ENCODE measurements at regions not wholly inside any gene's neighbourhood (a gene's known extent, or its start where the extent isn't known, plus 50 kb on each side); places are given as distances from the start of the nearest gene placed in this dataset.

DNA sequence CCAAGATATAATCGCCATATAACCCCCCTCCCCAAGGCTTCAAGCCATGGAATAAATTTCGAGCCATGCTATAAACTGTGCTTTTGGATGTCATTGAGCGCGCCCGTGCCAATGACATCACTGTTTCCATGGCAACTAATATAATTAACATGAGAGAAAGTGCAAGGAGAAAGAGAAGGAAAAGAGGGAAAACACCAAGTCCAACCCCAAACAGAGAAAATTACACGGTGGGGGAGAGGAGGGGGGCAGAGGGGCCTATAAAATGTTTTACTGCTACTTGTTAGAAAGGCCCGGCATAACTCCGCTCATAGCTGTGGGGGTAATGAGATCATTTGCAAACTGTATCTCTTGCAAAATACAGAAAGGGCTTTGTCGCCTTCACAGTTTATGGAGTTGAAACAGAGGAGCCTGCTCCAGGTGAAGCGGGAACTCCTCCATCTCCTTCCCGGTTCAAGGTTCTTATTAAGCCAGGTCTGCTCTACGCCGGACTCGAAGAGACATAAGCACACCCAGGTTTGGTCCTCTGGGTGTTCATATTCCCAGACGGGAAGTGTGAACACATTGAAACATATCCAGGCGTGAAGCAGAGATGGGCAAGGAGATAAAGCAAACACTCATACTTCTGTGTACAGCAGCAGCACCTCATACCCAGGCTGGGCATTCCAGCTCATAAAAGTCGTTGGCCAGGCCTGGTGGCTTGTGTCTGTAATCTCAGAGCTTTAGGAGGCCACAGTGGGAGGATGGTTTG, 99.1 kb upstream of the MAP1LC3B2 start:
- peak; percentile 12 for DNase-seq

DNA sequence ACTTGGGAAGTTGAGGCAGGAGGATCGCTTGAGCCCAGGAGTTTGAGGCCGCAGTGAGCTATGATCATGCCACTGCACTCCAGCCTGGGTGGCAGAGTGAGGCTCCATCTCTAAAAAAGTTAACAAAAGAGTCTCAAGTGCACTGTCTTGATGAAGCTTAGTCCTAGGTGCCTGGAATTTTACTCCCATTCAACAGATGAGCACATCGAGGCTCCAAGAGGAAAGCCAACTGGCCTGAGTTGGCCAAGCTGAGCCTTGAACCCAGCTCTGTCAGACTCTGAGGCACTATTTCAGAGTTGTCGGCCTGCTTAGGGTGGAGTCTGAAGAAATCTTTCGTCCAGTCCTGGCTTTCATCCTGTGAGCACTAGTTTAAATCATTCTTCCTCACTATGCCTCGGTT, 98.1 kb upstream of the MAP1LC3B2 start:
- no peak for DNase-seq

GRCh38 chr12:116463366-116463765, 95.8 kb upstream of the MAP1LC3B2 start:
- no peak for DNase-seq

- no peak for DNase-seq
Measured at GRCh38 chr12:116465407-116465806, 93.8 kb upstream of the MAP1LC3B2 start.

DNA sequence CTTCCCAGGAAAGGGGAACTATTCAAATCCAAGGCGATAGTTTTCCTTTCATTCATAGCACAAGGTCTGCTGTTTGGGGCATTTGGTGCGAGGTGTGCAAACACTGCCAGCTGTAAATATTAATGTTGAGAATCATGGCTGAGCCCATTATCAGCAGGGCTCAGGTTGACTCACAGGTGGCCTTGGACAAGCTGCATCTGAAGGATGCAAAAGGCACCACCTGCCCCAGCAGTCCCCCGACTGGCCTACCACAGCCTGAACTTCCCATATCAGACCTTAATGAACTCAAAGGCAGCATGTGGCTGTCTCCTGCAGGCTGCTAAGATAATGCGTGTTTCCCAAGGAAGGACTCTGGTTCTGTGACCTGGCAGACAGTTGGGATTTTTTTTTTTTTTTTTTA, 93.3 kb upstream of the MAP1LC3B2 start:
- DNase-seq, result no peak

GRCh38 chr12:116466536-116466935, 92.6 kb upstream of the MAP1LC3B2 start:
- peak; percentile 58 for DNase-seq

DNA sequence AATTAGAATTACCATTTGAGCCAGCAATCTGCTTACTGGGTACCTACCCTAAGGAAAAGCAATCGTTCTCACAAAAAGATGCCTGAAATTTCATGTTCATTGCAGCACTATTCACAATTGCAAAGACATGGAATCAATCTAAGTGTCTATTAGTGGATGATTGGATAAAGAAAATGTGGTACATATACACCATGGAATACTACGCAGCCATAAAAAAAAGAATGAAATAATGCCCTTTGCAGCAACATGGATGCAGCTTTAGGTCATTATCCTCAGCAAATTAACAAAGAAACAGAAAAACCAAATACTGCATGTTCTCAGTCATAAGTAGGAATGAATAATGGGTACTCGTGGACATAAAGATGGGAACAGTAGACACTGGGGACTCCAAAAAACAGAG, 89.8 kb upstream of the MAP1LC3B2 start:
- DNase-seq, result no peak

GRCh38 chr12:116471544-116471943, 87.6 kb upstream of the MAP1LC3B2 start:
- no peak for DNase-seq

- DNase-seq, result no peak
Measured at GRCh38 chr12:116472193-116472592, 87.0 kb upstream of the MAP1LC3B2 start.

GRCh38 chr12:116473416-116473815, 85.8 kb upstream of the MAP1LC3B2 start:
- no peak for DNase-seq

DNA sequence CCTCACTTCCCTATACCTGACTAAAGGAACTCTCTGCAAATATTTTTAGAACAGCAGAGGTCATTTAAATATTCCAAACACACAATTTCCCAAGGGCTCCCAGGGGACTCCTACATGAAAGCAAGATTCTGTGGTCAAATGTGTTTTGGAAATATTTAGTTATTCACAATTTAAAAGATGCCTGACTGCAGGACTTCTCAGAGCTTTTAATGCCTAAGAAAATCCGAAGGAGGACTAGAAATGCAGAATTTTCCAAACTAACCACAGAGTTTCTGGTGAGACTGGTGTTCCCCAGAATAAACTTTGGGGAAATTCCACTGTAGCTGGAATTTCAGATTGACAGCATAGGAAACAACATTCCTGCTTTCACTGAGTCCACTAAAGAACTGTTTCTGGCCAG, 84.8 kb upstream of the MAP1LC3B2 start:
- DNase-seq, result peak; percentile 6

DNA sequence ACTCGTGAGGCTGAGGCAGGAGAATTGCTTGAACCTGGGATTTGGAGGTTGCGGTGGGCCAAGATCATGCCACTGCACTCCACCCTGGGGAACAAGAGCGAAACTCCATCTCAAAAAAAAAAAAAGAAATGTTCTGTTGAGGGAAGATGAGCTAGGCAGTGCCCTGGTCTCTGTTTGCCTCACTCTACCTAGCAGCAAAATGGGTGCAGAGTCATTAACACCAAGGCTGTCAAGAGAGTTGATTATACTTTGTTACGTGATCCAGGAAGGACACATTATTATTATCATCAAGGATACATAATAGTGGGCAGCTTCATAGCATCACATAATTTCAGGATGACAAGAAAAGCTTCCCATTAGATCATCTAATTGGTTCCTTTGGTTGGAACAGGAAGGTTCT, 84.3 kb upstream of the MAP1LC3B2 start:
- no peak for DNase-seq

DNA sequence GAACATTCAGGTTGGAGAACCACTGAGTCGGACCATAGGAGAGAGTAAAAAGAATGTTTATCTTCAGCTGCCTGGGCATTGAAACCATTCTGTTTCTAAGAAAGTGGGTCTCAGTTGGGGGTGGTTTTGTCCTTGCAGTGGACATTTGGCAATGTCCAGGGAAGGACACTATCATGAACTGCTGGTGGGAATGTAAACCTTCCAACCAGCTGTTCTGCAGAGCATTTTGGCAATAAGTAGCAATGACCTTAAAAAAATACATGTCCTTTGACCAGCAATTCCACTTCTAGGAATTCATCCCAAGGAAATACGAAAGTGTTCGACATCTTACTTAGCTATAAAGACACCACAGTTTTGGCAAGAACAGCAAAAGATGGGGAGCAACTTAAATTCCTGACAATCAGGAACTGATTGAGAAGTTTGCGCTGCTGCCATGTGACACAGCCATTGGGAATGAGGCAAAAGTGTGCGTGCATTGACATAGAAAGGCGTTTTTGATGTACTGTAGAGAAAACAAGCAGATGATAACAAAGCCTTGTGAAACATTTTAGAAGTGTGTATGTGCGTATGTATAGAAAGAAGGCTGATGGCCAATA, 82.9 kb upstream of the MAP1LC3B2 start:
- no peak for DNase-seq

DNA sequence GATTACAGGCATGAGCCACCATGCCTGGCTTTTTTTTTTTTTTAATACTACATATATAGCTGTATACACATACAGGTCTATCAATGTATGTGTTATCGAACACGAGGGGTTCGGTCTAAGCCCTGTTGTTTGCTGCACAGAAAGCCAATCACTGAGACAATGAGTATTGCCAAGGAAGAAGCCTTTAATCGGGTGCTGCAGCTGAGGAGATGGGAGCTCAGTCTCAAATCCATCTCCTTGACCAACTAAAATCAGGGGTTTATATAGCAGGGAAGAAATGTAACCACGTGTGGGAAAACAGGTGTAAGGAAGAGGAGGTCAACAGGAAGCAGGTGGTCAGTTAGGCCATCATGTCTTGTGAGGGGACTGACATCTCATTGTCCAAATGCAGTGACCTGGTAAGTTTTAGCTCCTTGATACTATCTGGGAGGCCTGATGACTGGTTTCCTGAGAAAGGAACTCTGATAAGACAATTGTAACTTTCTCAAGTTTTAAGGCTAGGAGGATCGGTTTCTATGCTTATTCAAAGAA, 80.9 kb upstream of the MAP1LC3B2 start:
- no peak for DNase-seq

DNA sequence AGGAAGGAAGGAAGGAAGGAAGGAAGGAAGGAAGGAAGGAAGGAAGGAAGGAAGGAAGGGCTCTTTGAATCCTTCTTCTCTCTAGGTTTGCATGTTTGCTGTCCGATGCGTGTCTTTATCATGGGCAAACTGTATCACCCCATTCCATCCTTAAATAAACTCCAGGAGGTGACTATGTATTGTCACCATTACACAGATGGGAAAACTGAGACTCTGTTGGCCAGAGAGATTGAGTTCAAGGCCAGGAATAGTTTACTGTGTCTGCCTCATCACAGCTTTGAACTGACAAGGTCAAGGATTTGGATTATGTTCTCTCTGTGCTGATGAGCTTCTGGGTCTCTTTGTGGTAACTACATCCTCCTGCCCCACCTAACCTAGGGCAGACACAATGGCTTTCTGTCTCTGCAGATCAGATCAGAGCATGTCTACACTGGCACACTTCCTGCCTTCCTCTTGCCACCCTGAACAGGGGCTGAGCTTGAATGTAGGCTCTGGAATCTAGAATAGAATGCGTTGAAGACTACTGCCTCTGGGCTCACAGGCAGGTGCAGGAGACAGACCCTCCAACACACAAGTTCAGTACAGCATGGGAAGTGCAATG, 78.9 kb upstream of the MAP1LC3B2 start:
- no peak for DNase-seq

GRCh38 chr12:116481726-116482125, 77.5 kb upstream of the MAP1LC3B2 start:
- no peak for DNase-seq

DNA sequence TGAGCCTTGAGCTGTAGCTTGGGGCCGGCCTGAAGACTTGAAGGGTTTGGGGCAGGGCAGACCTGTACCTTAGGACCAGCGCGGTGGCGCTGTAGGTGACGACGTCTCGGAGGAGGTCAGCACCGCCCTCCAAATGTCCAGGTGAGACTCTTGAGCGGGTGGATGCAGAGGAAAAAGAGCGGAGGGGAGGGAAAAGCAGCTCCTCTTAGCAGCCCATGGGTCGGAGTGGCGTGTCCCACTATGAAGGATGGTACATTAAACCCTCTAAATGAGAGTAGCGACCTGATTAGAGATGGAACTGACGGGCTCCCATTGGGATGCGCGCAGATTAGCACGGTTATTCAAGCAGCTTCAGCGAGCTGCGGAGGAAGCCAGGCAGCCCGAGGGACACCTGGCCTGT, 77.0 kb upstream of the MAP1LC3B2 start:
- DNase-seq, result no peak

- no peak for DNase-seq
Measured at GRCh38 chr12:116482859-116483258, 76.3 kb upstream of the MAP1LC3B2 start.

DNA sequence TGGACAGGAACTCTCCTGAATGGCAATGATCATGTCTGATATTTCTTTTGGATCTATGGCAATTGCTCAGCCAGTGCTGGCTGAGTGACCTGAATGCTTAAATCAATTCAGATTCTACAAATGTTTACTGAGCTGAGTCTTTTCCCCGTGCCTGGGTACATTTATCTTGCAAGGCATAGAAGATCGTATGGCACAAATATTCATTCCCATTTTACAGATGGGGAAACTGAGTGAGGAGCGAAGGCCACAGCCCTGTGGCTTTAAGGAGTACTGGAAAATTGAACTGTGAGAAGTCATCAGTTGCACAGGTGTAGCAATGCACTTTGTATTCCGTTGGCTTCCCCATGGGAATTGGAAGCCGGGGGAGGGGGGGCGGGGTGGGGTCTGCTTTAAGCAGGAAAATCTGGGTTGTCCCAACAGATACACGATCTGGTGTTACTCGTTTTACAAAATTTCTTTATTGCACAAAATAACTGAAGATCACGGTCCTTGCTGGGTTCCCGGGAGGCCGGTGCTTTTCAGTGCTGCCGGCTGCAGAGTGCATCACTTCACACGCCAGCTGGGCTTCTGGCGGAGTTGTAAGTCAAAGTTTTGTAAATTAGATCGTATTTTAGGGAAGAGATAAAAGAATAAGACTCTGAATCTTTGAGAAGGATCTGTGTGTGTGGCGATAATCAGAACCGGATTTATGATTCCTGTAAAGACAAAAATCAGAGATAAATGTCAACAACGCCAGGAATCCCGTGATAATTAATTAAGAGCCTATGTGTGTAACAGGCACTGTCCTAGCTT, 75.0 kb upstream of the MAP1LC3B2 start:
- no peak for DNase-seq

DNA sequence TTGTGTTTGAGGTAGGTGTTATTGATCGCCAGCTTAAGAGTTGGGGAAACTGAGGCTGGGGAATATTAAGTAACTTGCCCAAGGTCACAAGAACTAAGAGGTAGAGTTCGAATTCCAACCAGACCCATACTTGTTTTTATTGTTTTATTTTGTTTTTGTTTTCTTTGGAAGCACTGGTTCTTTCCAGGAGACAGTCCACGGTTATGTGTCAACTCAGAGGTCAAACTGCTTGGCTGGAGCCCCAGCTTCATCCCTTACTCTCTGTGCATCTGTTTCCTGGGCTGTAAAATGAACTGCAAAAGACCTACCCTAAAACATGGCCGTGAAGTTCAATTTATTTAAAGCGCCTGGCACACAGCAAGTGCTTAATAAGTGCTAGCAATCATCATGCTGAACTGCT, 74.4 kb upstream of the MAP1LC3B2 start:
- no peak for DNase-seq

GRCh38 chr12:116489116-116489515, 70.1 kb upstream of the MAP1LC3B2 start:
- DNase-seq, result no peak

GRCh38 chr12:116490471-116490870, 68.7 kb upstream of the MAP1LC3B2 start:
- peak; percentile 52 for DNase-seq

DNA sequence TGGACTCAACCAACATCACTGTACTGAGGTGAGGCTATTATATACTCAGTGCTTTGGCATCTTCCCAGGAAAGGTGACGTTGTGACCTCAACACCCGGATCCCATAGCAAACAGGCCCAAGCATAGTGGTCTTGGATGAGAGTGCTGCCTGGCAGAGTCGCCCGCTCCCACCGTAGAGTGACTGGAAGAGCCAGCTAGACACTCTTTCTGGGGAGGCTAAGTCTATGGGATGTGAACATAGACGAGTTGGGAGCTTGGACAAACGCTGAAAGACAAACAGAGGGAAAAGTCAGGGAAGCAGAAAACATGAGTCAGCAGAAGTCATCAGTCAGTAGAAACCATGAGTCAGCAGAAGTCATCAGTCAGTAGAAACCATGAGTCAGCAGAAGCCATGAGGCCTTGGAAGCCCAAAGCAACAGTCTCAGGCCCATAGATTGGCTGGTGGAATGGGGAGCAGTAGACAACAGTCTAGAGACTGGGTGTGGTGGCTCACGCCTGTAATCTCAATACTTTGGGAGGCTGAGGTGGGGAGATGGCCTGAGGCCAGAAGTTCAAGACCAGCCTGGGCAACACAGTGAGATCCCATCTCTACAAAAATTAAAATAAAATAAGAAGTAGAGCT, 66.4 kb upstream of the MAP1LC3B2 start:
- DNase-seq, result peak; percentile 78

All from fibroblast of skin of abdomen (primary cell).